RPMI7951 (cell line): ENCODE measurements at regions not wholly inside any gene's neighbourhood (a gene's known extent, or its start where the extent isn't known, plus 50 kb on each side); places are given as distances from the start of the nearest gene placed in this dataset.
"Not testable (repeated sequence)": the region's sequence is repeated elsewhere in the genome, so short reads cannot be mapped to it uniquely, and the experiment has no call there.

Experiments
- DNase-seq: peaks from one replicate; pipeline ENCODE4 v3.0.0-alpha.2; 2012; ENCODE audit warnings: low read depth

DNA sequence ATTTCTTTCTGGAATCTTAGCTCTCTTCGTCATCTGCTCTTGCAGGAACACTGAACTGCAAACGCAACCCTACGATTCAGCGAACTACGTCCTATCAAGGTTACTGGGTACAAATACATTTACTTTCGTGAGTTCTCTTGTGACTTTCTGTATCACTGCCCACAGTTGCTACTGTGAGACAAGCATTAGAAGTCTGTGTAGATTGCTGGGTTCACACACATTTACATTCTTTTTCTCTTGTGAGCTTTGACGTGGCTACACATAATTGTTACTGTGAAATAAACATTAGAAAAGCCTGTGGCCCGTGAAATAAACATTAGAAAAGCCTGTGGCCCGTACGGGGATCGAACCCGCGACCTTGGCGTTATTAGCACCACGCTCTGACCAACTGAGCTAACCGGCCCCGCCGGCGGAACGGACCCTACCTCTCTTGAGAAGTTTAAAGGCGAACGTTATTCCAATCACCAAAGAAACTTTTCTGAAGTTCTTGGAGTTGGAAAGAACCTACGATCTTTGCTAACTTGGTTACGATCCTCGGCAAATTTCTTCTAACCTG lies 61.2 kb upstream of the ZNF322 start:
- not testable (repeated sequence) for DNase-seq

DNA sequence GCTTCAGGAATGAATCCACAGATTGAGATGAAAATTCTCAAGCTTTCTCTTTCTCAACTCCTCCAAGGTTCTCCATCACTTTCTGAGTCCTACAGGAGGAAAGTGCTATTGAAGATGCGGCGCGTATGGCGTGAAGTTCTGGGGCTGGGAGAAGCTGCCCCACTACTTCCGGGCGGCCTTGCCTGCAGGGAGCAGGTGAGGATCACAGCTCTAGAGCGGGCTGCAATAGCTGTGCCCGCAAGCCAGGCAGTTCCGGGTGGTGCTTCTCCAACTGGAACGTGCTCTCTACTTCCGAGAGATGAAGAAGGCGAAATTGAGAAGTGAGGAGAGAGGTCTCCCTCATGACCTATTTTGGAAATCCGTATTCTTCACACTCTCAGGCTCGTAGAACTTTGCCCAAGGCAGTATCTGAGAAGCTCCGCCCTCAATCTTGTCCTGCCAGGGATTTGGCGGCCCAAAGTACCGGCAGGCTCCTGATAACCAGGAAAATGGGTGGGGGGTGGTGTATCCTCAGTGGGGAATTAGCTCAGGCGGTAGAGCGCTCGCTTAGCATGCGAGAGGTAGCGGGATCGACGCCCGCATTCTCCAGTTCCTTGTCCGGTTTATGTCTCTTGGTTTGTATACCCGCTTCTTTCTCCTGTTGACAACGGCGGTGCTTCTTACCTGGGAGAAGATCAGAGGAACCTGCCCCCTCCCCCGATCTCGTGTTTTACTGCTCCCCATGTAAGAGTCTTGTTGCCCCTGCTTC lies 70.6 kb upstream of the ZNF322 start:
- DNase-seq = not testable (repeated sequence)

DNA sequence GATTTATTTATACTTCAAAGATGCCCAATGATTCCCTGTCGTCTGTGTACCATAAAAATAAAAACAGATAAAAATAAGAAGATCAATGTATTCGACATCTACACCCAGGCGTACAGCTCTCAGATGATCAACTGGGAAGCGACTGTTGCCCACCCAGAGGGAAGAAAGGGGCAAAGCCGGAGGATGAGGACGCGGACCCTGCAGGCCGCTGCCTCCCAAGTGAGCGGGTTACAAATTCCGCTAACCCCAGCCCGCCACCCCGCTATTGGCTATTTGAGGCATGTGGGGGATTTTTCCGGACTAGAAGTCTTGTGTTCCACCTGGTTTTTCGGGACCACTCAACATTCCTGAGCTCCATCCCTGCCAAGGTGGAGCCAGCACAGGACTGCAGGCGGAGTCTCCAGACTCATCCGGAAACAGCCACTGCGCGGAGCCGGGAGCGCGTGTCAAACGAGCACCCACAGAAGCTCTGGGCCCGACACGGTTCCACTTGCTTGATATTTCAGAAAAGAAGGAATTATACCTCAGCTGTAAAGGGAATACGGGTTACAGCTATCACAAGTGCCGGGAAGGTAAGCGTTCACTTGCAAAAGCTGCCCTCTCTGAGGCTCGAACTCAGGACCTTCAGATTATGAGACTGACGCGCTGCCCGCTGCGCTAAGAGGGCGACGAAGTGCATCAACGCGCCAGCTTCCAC lies 75.4 kb upstream of the ZNF322 start:
- DNase-seq = not testable (repeated sequence)

DNA sequence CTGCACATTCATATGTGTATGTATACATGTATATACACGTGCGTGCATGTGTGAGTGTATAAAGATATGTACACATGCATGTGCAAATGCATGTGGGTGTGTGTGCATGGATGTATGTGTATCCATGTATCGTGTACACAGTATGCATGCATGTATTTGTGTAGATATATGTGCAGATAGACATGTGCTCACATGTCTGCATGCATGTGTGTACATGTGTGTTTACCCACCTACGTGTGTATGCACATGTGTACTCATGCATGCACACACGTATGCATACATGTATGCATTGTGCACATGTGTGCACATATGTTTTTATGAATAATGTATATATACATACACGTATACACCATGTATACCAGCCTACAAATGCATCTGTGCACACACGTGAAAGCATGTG lies 80.3 kb upstream of the ZNF322 start:
- no peak for DNase-seq

DNA sequence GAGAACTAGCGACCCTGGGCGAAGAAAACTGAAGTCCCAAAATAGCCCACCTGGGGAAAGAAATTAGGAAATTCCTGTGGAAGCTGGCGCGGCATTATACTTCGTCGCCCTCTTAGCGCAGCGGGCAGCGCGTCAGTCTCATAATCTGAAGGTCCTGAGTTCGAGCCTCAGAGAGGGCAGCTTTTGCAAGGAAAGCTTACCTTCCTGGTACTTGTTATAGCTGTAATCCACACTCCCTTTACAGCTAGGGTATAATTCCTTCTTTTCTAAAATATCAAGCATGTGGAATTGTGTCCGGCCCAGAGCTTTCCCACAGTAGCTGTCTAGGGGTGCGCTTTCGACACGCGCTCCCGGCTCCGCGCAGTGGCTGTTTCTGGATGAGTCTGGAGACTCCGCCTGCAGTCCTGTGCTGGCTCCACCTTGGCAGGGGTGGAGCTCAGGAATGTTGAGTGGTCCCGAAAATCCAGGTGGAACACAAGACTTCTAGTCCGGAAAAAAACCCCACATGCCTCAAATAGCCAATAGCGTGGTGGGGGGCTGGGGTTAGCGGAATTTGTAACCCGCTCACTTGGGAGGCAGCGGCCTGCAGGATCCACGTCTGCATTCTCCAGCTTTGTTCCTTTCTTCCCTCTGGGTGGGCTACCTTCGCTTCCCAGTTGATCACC lies 83.7 kb upstream of the ZNF322 start:
- DNase-seq = peak; percentile 79

DNA sequence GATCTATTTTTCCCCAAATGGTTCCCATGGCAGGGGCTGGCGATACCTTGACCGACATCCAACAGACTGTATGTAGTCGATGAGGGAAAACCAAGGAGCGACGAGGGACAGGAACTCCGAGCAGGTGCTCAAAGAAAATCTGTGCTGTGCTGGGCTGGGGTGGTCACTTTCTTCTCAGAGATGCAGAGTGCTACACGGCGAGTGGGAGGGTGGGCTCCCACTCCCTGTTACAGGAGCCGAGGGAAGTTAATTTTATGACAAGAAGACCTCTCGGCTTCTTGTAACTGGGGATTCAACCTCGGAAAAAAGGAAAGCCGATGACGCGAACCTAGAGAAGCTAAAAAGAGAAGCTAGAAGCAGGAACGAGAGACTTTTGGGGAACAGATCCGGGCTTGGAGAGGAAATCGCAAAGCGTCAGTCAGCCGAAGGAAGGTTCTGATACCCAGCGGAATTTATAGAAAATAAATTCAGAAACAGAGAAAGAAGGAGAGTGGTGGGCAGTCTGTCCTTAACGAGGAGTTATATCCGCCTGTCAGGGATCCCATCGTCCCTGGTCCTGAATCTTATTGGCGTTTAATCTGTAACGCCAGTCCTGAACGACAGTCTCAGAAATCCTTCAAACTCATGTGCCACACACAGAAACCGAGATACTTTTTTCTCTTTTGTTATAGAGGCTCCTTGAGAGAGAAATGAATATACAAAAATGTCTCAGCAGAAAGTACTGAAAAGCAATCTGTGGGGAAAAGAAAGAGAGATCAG lies 84.6 kb upstream of the ZNF322 start:
- no peak for DNase-seq

DNA sequence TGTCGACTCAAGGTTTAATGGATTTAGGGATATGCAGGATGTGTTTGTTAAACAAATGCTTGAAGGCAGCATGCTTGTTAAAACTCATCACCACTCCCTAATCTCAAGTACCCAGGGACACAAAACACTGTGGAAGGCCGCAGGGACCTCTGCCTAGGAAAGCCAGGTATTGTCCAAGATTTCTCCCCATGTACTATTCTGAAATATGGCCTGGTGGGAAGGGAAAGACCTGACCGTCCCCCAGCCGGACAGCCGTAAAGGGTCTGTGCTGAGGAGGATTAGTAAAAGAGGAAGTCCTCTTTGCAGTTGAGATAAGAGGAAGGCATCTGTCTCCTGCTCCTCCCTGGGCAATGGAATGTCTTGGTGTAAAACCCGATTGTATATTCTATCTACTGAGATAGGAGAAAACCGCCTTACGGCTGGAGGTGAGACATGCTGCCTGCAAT lies 85.3 kb upstream of the ZNF322 start:
- DNase-seq = not testable (repeated sequence)

DNA sequence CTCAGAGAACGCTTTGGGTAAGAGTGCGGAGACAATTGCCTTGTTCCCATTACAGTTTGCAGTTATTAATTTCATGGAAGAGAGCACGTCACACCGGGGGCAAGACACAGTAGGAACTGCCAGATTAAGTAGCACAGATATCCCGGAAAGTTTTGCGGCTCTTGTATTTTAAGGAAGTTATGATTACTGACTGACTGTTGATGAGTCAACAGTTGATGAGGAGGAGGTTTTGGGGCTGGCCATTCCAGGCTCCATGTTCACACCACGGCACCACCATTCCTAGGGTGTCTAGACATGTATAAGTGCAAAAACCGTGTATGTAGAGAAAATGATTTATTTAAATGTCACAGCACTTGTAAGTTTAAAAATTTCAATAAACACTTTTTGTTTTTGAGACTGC lies 86.4 kb upstream of the ZNF322 start:
- DNase-seq = not testable (repeated sequence)

DNA sequence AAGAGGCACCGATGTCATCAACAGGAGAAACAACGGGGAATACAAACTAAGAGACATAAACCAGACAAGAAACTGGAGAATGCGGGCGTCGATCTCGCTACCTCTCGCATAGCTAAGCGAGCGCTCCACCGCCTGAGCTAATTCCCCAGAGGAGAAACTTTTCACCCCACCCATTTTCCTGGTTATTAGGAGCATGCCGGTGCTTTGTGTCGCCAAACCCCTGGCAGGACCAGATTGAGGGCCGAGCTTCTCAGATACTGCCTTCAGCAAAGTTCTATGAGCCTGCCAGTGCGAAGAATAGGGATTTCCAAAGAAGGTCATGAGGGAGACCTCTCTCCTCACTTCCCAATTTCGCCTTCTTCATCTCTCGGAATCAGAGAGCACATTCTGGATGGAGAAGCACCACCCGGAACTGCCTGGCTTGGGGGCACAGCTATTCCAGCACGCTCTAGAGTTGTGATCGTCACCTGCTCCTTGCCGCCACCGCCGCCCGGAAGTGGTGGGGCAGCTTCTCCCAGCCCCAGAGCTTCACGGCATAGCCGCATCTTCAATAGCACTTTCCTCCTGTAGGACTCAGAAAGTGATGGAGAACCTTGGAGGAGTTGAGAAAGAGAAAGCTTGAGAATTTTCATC lies 89.7 kb upstream of the ZNF322 start:
- not testable (repeated sequence) for DNase-seq

DNA sequence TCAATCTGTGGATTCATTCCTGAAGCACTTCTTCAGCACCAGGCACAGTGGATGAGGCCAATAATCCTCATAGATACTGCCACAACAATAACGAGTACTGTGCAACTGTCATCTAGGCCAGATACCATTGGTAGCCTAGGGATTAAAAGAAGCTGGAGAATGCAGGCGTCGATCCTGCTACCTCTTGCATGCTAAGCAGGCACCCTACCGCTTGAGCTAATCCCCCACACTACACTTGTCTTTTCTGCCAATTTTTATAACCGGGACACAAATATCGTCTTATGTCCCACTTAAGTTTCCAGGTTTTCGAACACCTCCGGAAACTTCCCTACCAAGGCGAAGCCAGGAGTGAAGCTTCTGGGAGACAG lies 90.2 kb upstream of the ZNF322 start:
- not testable (repeated sequence) for DNase-seq

DNA sequence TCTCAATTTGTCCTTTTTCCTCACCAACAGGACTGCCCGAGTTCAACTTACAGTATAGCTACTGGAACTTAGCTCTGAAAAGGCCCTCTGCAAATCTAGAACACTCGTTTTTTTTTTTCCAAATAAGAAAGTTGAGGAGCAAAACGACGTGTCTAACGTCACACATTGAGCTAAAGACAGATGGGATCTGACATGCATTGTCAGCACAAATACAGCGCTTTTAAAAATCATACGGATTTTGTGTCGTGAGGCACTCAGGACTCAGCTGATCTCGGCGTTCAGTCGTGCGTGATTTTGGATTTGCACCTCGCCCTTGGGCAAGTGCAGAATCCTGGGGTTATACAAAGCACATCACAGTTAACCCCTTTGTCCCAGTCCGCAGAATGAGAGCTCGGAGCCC lies 94.7 kb upstream of the ZNF322 start:
- no peak for DNase-seq

DNA sequence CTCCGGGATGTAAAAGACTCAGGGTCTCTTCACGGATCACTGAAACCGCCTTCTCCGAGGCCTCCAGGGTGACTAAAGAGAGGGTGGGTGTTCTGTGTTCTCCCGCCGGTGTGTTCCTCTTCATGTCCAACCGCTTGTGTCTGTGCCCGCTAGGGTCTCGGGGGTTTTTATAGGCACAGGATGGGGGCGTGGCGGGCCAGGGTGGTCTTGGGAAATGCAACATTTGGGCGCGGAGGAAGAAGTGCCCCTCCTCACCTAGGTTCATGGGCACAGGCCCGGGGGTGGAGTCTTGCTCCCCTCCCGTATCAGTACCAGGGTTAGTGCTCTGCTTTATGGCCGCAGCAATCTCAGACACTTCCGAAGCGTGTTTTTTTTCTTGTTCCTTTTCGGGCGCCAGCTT lies 95.3 kb upstream of the ZNF322 start:
- not testable (repeated sequence) for DNase-seq

DNA sequence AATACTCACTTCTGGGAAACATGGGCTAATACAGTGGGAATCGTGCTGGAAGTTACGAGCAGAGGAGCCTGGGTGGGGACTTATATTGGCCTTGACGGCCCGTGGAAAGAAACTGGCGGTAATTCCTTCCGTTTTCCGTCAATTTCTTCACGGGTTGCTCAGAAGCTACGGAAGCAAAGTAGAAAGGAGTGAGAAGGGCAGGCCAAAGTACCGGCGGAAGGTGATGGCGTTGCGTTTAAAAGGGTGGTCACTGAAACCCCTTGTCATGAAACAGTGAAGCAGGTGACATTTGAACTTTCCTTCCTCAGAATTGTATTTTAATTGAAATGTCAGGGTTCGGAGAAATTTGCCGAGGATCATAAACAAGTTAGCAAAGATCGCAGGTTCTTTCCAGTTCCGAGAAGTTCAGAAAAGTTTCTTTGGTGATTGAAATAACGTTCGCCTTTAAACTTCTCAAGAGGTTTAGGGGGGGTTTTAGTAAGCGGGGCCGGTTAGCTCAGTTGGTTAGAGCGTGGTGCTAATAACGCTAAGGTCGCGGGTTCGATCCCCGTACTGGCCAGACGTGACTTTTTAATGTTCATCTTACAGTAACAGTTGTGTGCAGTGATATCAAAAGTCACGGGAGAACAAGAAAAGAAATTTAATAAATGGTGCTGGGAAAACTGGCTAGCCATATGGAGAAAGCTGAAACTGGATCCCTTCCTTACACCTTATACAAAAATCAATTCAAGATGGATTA lies 96.7 kb upstream of the ZNF322 start:
- DNase-seq = peak; percentile 59

DNA sequence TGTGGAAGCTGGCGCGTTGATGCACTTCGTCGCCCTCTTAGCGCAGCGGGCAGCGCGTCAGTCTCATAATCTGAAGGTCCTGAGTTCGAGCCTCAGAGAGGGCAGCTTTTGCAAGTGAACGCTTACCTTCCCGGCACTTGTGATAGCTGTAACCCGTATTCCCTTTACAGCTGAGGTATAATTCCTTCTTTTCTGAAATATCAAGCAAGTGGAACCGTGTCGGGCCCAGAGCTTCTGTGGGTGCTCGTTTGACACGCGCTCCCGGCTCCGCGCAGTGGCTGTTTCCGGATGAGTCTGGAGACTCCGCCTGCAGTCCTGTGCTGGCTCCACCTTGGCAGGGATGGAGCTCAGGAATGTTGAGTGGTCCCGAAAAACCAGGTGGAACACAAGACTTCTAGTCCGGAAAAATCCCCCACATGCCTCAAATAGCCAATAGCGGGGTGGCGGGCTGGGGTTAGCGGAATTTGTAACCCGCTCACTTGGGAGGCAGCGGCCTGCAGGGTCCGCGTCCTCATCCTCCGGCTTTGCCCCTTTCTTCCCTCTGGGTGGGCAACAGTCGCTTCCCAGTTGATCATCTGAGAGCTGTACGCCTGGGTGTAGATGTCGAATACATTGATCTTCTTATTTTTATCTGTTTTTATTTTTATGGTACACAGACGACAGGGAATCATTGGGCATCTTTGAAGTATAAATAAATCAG lies 106.8 kb upstream of the ZNF322 start:
- DNase-seq = not testable (repeated sequence)

DNA sequence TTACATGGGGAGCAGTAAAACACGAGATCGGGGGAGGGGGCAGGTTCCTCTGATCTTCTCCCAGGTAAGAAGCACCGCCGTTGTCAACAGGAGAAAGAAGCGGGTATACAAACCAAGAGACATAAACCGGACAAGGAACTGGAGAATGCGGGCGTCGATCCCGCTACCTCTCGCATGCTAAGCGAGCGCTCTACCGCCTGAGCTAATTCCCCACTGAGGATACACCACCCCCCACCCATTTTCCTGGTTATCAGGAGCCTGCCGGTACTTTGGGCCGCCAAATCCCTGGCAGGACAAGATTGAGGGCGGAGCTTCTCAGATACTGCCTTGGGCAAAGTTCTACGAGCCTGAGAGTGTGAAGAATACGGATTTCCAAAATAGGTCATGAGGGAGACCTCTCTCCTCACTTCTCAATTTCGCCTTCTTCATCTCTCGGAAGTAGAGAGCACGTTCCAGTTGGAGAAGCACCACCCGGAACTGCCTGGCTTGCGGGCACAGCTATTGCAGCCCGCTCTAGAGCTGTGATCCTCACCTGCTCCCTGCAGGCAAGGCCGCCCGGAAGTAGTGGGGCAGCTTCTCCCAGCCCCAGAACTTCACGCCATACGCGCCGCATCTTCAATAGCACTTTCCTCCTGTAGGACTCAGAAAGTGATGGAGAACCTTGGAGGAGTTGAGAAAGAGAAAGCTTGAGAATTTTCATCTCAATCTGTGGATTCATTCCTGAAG lies 111.6 kb upstream of the ZNF322 start:
- not testable (repeated sequence) for DNase-seq

DNA sequence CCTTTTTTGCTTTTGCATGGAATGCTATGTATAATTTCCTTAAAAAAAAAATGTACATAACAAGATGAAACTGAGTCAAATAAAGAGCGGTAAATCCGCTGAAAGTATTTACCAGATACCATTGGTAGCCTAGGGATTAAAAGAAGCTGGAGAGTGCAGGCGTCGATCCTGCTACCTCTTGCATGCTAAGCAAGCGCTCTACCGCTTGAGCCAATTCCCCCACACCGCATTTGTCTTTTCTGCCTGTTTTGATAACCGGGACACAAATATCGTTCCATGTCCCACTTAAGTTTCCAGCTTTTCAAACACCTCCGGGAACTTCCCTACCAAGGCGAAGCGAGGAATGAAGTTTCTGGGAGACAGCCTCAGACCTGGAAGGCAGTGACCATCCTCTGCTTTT lies 113.9 kb upstream of the ZNF322 start:
- DNase-seq = not testable (repeated sequence)

DNA sequence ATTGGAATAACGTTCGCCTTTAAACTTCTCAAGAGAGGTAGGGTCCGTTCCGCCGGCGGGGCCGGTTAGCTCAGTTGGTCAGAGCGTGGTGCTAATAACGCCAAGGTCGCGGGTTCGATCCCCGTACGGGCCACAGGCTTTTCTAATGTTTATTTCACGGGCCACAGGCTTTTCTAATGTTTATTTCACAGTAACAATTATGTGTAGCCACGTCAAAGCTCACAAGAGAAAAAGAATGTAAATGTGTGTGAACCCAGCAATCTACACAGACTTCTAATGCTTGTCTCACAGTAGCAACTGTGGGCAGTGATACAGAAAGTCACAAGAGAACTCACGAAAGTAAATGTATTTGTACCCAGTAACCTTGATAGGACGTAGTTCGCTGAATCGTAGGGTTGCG lies 121.0 kb upstream of the ZNF322 start:
- DNase-seq = not testable (repeated sequence)

DNA sequence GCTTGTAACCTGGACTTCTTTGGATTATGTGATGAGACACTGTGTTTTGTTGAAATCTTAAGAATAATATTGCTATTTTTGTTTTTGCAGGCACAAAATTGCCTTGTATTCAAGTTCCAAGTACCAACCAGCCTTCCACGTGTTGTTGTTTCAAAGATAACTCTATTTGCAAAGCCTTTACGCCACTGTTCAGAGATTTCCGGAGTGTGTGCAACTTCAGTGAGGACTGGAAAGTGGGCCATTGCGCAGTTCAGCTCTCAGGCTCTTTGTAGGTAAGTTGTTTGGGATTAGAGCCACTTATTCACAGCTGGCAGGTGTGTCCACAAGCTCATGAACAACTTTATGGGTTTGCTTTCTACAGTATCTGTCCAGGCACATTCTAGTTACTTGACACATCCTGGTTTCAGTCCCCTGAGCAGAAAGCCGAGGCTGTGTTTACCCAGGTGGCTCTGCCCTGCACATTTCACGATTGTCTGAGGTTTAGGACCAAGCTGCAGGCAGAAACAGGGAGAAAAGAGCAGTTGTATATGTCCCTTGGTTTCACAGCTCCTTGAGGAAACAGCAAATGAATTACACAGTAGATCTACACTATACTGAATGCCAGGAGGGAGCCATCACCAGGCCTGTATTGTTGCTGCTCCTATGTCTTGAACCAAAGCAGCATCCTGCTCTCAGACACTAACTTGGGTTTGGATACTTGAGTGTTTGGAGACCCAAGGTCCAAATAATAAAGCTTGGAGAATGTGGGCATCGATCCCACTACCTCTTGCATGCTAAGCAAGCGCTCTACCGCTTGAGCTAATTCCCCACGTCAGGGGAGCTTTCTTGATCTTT lies 136.1 kb upstream of the ZNF322 start:
- not testable (repeated sequence) for DNase-seq
